LoVo (cell line): ENCODE measurements at regions not wholly inside any gene's neighbourhood (a gene's known extent, or its start where the extent isn't known, plus 50 kb on each side); places are given as distances from the start of the nearest gene placed in this dataset.
"Not testable (repeated sequence)": the region's sequence is repeated elsewhere in the genome, so short reads cannot be mapped to it uniquely, and the experiment has no call there.

Experiments used
- DNase-seq: peaks from one replicate; pipeline ENCODE4 v3.0.0-alpha.2; 2016; ENCODE audit warnings: low spot score

- no peak for DNase-seq
These were observed 1165.0 kb upstream of the TENM3 start for GRCh38 chr4:181078196-181078595.

GRCh38 chr4:181083757-181084361 lies 1159.3 kb upstream of the TENM3 start:
- no peak for DNase-seq

- no peak for DNase-seq
These were observed 1157.6 kb upstream of the TENM3 start for GRCh38 chr4:181085557-181085956.

GRCh38 chr4:181105487-181105886 lies 1137.7 kb upstream of the TENM3 start:
- no peak for DNase-seq

- DNase-seq = no peak
These were observed 1136.8 kb upstream of the TENM3 start for GRCh38 chr4:181106398-181106797.

GRCh38 chr4:181108237-181108636 lies 1135.0 kb upstream of the TENM3 start:
- DNase-seq = no peak

- DNase-seq = no peak
These were observed 1124.0 kb upstream of the TENM3 start for GRCh38 chr4:181119186-181119585.

- DNase-seq = no peak
These were observed 1121.5 kb upstream of the TENM3 start for GRCh38 chr4:181121733-181122132.

- DNase-seq = no peak
These were observed 1116.0 kb upstream of the TENM3 start for GRCh38 chr4:181127171-181127570.

GRCh38 chr4:181130317-181130716 lies 1112.9 kb upstream of the TENM3 start:
- DNase-seq = not testable (repeated sequence)

GRCh38 chr4:181137351-181137750 lies 1105.9 kb upstream of the TENM3 start:
- no peak for DNase-seq

GRCh38 chr4:181138116-181138515 lies 1105.1 kb upstream of the TENM3 start:
- DNase-seq = no peak

- no peak for DNase-seq
These were observed 1103.1 kb upstream of the TENM3 start for GRCh38 chr4:181140037-181140603.

- DNase-seq = peak; percentile 69
These were observed 1099.8 kb upstream of the TENM3 start for GRCh38 chr4:181143250-181143854.

GRCh38 chr4:181146051-181146450 lies 1097.2 kb upstream of the TENM3 start:
- DNase-seq = no peak

GRCh38 chr4:181147416-181147951 lies 1095.7 kb upstream of the TENM3 start:
- no peak for DNase-seq

- DNase-seq = no peak
These were observed 1094.7 kb upstream of the TENM3 start for GRCh38 chr4:181148470-181148869.

- DNase-seq = no peak
These were observed 1093.0 kb upstream of the TENM3 start for GRCh38 chr4:181150191-181150590.

GRCh38 chr4:181151856-181152255 lies 1091.3 kb upstream of the TENM3 start:
- DNase-seq = no peak

- DNase-seq = no peak
These were observed 1085.6 kb upstream of the TENM3 start for GRCh38 chr4:181157647-181158046.

GRCh38 chr4:181158971-181159370 lies 1084.2 kb upstream of the TENM3 start:
- DNase-seq = no peak

- DNase-seq = no peak
These were observed 1081.5 kb upstream of the TENM3 start for GRCh38 chr4:181161669-181162068.

GRCh38 chr4:181162266-181162665 lies 1080.9 kb upstream of the TENM3 start:
- DNase-seq = no peak

- DNase-seq = no peak
These were observed 1080.5 kb upstream of the TENM3 start for GRCh38 chr4:181162676-181163075.
